OCI-LY7 (cell line): ENCODE measurements at regions not wholly inside any gene's neighbourhood (a gene's known extent, or its start where the extent isn't known, plus 50 kb on each side); places are given as distances from the start of the nearest gene placed in this dataset.

Experiments used
- BruUV-seq: library from RNA; stranded (reverse); fragments of 400-500 nt; replicated peaks from 2 replicates; lab custom pipeline; 2021; lab: Mats Ljungman, UMichigan
- CTCF ChIA-PET: fragments of 300-600 bp; sonication (Branson Sonifier 250); formaldehyde crosslinking; loops from one replicate; lab custom pipeline; 2022; ENCODE audit warnings: antibody characterized with exemption; ENCODE audit not compliant: unreplicated experiment; lab: Charles Lee
- POLR2A ChIA-PET: fragments of 300-600 bp; sonication (Branson Sonifier 250); formaldehyde crosslinking; loops from one replicate; lab custom pipeline; 2022; ENCODE audit warnings: antibody characterized with exemption; lab: Charles Lee
- DNase-seq: peaks from one replicate; pipeline ENCODE4 v3.0.0-alpha.2; 2015; ENCODE audit warnings: low spot score
- H2AFZ ChIP-seq: fragments of 200-600 bp; sonication (generic), shearing (Covaris generic); 2 replicates; pipeline ENCODE4 v1.6.1; 2014; ENCODE audit warnings: mild to moderate bottlenecking, antibody characterized with exemption, low read length, moderate library complexity
- H3K27ac ChIP-seq: fragments of 200-600 bp; sonication (generic); 2 replicates; pipeline ENCODE4 v1.5.1; 2014; ENCODE audit warnings: mixed run types, low read depth, mild to moderate bottlenecking, moderate library complexity, low read length, inconsistent platforms; ENCODE audit not compliant: poor library complexity, severe bottlenecking
- H3K36me3 ChIP-seq: fragments of 200-600 bp; sonication (generic); 2 replicates; pipeline ENCODE4 v1.6.1; 2014; ENCODE audit warnings: mild to moderate bottlenecking, antibody characterized with exemption, low read length, moderate library complexity, mixed read lengths; ENCODE audit not compliant: insufficient read depth
- H3K4me1 ChIP-seq: fragments of 200-600 bp; sonication (generic); 2 replicates; pipeline ENCODE4 v1.5.1; 2014; ENCODE audit warnings: mild to moderate bottlenecking, low read length; ENCODE audit not compliant: insufficient read depth, poor library complexity, severe bottlenecking
- H3K4me2 ChIP-seq: fragments of 200-600 bp; sonication (generic); 2 replicates; pipeline ENCODE4 v1.6.1; 2014; ENCODE audit warnings: mild to moderate bottlenecking, low read length
- H3K4me3 ChIP-seq: fragments of 200-600 bp; sonication (generic); 2 replicates; pipeline ENCODE4 v1.5.1; 2014; ENCODE audit warnings: mild to moderate bottlenecking, low read depth, low read length; ENCODE audit not compliant: poor library complexity, severe bottlenecking
- H3K79me2 ChIP-seq: fragments of 200-600 bp; sonication (generic); 2 replicates; pipeline ENCODE4 v1.6.1; 2016; ENCODE audit warnings: low read depth, mild to moderate bottlenecking, low read length, moderate library complexity, mixed read lengths; ENCODE audit not compliant: insufficient read depth
- H3K9me2 ChIP-seq: fragments of 200-600 bp; sonication (generic); 2 replicates; pipeline ENCODE4 v1.6.1; 2016; ENCODE audit warnings: mild to moderate bottlenecking, low read length, mixed read lengths; ENCODE audit not compliant: insufficient read depth
- H3K9me3 ChIP-seq: fragments of 200-600 bp; sonication (generic); 2 replicates; pipeline ENCODE4 v1.6.1; 2014; ENCODE audit warnings: mild to moderate bottlenecking, mixed run types, low read length, mixed read lengths
- H4K20me1 ChIP-seq: fragments of 200-600 bp; sonication (generic); 2 replicates; pipeline ENCODE4 v1.6.1; 2014; ENCODE audit warnings: mild to moderate bottlenecking, antibody characterized with exemption, low read length, moderate library complexity, mixed read lengths; ENCODE audit not compliant: insufficient read depth
- CTCF ChIP-seq: fragments of 200-600 bp; sonication (generic); conservative IDR thresholded peaks from 2 replicates; pipeline ENCODE4 v1.5.1; 2014; ENCODE audit warnings: mild to moderate bottlenecking, antibody characterized with exemption, low read length, moderate library complexity, mixed read lengths
- EZH2phosphoT487 ChIP-seq: fragments of 200-600 bp; sonication (generic); IDR thresholded peaks from 2 replicates; pipeline ENCODE4 v1.6.1; 2018; ENCODE audit warnings: low read depth, borderline replicate concordance, mild to moderate bottlenecking, mixed run types, antibody characterized with exemption, low read length, moderate library complexity, mixed read lengths
- intact Hi-C: fragments of 100-400 bp; cut with micrococcal nuclease; formaldehyde crosslinking; loops from one replicate; pipeline ENCODE4 v1.10.0; 2022; ENCODE audit not compliant: unreplicated experiment

GRCh38 chr20:48257833-48258232, 472.6 kb upstream of the SULF2 start:
- no TSS peak for BruUV-seq
- no peak for DNase-seq
- intact Hi-C loops = no loop called here
- Histone ChIP-seq H3K4me3 (no peak overlapping the region), H4K20me1 (no peaks in the 10 kb centered on the region), H3K4me2 (no peak overlapping the region), H3K4me1 (no peaks in the 10 kb centered on the region), H2AFZ (no peak overlapping the region), H3K79me2 (no peaks in the 10 kb centered on the region), H3K9me2 (no peaks in the 10 kb centered on the region), H3K27ac (no peak overlapping the region), H3K36me3 (no peaks in the 10 kb centered on the region), H3K9me3 (no peaks in the 10 kb centered on the region)
- ChIA-PET POLR2A (no interaction called here), CTCF (no interaction called here)
- TF ChIP-seq EZH2phosphoT487 (no peak), CTCF (no peak)

- BruUV-seq = no TSS peak
- no peak for DNase-seq
- H3K9me3 ChIP-seq = no peaks in the 10 kb centered on the region
- no peak overlapping the region for H2AFZ ChIP-seq
- ChIA-PET POLR2A (no interaction called here), CTCF (no interaction called here)
- H3K27ac ChIP-seq = no peak overlapping the region
- no peaks in the 10 kb centered on the region for H3K79me2 ChIP-seq
- TF ChIP-seq CTCF (no peak), EZH2phosphoT487 (no peak)
- intact Hi-C loops = no loop called here
- H3K36me3 ChIP-seq = no peaks in the 10 kb centered on the region
- H3K4me1 ChIP-seq = no peaks in the 10 kb centered on the region
- H3K4me2 ChIP-seq = no peak overlapping the region
- no peak overlapping the region for H3K4me3 ChIP-seq
- H3K9me2 ChIP-seq = no peaks in the 10 kb centered on the region
- H4K20me1 ChIP-seq = no peaks in the 10 kb centered on the region
These were observed 462.7 kb upstream of the SULF2 start for GRCh38 chr20:48247961-48248360.

- H3K4me1 ChIP-seq = no peaks in the 10 kb centered on the region
- intact Hi-C loops = no loop called here
- H4K20me1 ChIP-seq = no peaks in the 10 kb centered on the region
- POLR2A ChIA-PET = no interaction called here
- CTCF ChIA-PET = no interaction called here
- no peaks in the 10 kb centered on the region for H3K79me2 ChIP-seq
- DNase-seq = no peak
- no peaks in the 10 kb centered on the region for H3K9me2 ChIP-seq
- no peaks in the 10 kb centered on the region for H3K36me3 ChIP-seq
- H3K4me3 ChIP-seq = no peak overlapping the region
- no peak overlapping the region for H2AFZ ChIP-seq
- H3K27ac ChIP-seq = no peak overlapping the region
- no TSS peak for BruUV-seq
- H3K4me2 ChIP-seq = no peak overlapping the region
- TF ChIP-seq EZH2phosphoT487 (no peak), CTCF (no peak)
- no peaks in the 10 kb centered on the region for H3K9me3 ChIP-seq
These were observed 460.9 kb upstream of the SULF2 start for GRCh38 chr20:48246061-48246790.
